NCI-H1092 treated with DMSO at 0.1 percent for 48 hours (cell line): ENCODE measurements at regions not wholly inside any gene's neighbourhood (a gene's known extent, or its start where the extent isn't known, plus 50 kb on each side); places are given as distances from the start of the nearest gene placed in this dataset.
"Not testable (repeated sequence)": the region's sequence is repeated elsewhere in the genome, so short reads cannot be mapped to it uniquely, and the experiment has no call there.

ENCODE experiments used
- DNase-seq: peaks from one replicate; lab custom pipeline; 2025; lab: John Stamatoyannopoulos, UW

GRCh38 chr13:106099765-106100164, 435.7 kb downstream of the EFNB2 start:
- no peak for DNase-seq

GRCh38 chr13:106098778-106099177, 436.7 kb downstream of the EFNB2 start:
- no peak for DNase-seq

- no peak for DNase-seq
These were observed 438.8 kb downstream of the EFNB2 start for GRCh38 chr13:106096661-106097092.

GRCh38 chr13:106095919-106096318, 439.5 kb downstream of the EFNB2 start:
- no peak for DNase-seq

GRCh38 chr13:106095406-106095805, 440.1 kb downstream of the EFNB2 start:
- no peak for DNase-seq

- DNase-seq = no peak
These were observed 445.5 kb downstream of the EFNB2 start for GRCh38 chr13:106090001-106090400.

- no peak for DNase-seq
These were observed 446.0 kb downstream of the EFNB2 start for GRCh38 chr13:106089261-106089980.

- no peak for DNase-seq
These were observed 447.4 kb downstream of the EFNB2 start for GRCh38 chr13:106088085-106088484.

GRCh38 chr13:106087201-106087600, 448.3 kb downstream of the EFNB2 start:
- no peak for DNase-seq

GRCh38 chr13:106083620-106084350, 451.7 kb downstream of the EFNB2 start:
- DNase-seq = peak; percentile 4

GRCh38 chr13:106081221-106081620, 454.2 kb downstream of the EFNB2 start:
- DNase-seq = not testable (repeated sequence)

GRCh38 chr13:106078191-106078590, 457.3 kb downstream of the EFNB2 start:
- DNase-seq = no peak

GRCh38 chr13:106077017-106077416, 458.4 kb downstream of the EFNB2 start:
- no peak for DNase-seq

- DNase-seq = no peak
These were observed 463.4 kb downstream of the EFNB2 start for GRCh38 chr13:106072014-106072413.

- no peak for DNase-seq
These were observed 471.7 kb downstream of the EFNB2 start for GRCh38 chr13:106063591-106064313.

GRCh38 chr13:106061781-106062180, 473.7 kb downstream of the EFNB2 start:
- no peak for DNase-seq

- DNase-seq = no peak
These were observed 478.6 kb downstream of the EFNB2 start for GRCh38 chr13:106056851-106057250.

- DNase-seq = no peak
These were observed 483.2 kb downstream of the EFNB2 start for GRCh38 chr13:106052200-106052767.

GRCh38 chr13:106049171-106049570, 486.3 kb downstream of the EFNB2 start:
- DNase-seq = no peak

GRCh38 chr13:106048386-106048785, 487.1 kb downstream of the EFNB2 start:
- no peak for DNase-seq

GRCh38 chr13:106047859-106048258, 487.6 kb downstream of the EFNB2 start:
- DNase-seq = no peak

- no peak for DNase-seq
These were observed 492.4 kb downstream of the EFNB2 start for GRCh38 chr13:106042996-106043581.
